CD4-positive, alpha-beta T cell treated with Interleukin-6 for 4 hours (primary cell): ENCODE measurements at regions not wholly inside any gene's neighbourhood (a gene's known extent, or its start where the extent isn't known, plus 50 kb on each side); places are given as distances from the start of the nearest gene placed in this dataset.

Experiments
- DNase-seq: peaks from one replicate; pipeline ENCODE4 v3.0.0-alpha.2; 2020; ENCODE audit warnings: mixed read lengths

DNA sequence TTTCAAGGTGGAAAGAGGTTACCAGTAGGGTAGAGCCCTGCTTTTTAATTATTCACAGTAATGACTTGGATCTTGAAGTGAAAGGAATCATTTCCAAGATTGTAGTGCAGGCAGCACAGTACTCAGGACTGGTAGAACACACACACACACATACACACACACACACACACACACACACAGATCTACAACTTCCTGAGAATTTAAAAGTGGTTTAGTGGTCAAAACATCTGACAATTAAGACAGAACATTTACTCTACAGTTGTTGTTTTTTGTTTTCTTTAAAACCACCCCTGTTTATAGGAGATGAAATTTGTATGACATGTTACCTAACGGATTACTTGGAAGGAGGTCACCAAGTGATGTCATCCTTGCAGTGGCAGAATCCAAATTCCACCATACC lies 146.7 kb upstream of the VRK2 start:
- no peak for DNase-seq

DNA sequence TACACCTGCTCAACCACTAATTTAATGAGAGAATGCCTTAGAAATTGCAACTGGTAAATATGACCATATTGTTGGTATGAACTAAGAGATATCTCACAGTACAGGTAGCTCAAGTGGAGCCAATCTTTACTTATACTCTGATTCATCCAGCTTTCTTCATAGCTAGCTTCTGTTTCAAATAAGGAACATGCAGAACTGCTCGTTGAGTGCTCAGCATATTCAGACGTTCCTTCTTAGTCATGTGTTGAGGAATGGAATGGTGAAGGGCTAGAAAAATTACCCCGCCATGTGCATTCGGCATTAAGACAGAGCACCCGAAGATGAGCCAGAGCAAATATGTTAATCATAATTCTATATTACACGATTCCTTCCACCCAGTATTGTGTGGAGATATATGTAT lies 144.0 kb upstream of the VRK2 start:
- DNase-seq = no peak

GRCh38 chr2:57906152-57906732 lies 140.4 kb upstream of the VRK2 start:
- no peak for DNase-seq

GRCh38 chr2:57907411-57907810 lies 139.2 kb upstream of the VRK2 start:
- DNase-seq = no peak

- DNase-seq = no peak
Measured at GRCh38 chr2:57908736-57909161, 137.9 kb upstream of the VRK2 start.

GRCh38 chr2:57918126-57918525 lies 128.5 kb upstream of the VRK2 start:
- no peak for DNase-seq

DNA sequence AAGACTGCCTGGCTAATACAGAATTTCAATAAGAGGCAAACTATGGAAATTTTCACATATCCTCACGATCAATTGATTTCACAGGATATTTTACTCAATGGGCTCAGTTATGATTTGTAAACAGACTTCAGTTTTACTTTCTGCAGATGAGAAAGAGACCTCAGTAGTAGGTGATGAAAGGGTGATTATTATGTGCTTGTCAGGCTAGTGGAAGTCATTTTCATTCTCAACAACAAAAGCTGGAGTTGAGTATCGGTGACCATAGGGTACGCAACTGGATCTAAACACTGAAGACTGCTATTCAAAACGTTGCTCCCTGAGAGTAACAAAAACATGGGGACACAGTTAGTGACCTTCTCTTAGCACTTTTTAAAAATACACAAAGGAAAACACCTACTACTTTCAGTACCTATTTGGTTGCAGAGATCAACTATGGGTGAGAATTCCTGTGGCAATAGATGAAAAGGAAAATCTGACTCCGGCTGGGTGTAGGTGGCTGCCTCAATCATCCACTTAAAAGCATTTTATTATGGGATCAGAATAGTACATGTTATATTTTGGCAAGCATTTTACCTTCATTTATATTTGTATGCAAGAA lies 126.2 kb upstream of the VRK2 start:
- no peak for DNase-seq

GRCh38 chr2:57934659-57935058 lies 111.9 kb upstream of the VRK2 start:
- no peak for DNase-seq

- DNase-seq = no peak
Measured at GRCh38 chr2:57936216-57936615, 110.4 kb upstream of the VRK2 start.

DNA sequence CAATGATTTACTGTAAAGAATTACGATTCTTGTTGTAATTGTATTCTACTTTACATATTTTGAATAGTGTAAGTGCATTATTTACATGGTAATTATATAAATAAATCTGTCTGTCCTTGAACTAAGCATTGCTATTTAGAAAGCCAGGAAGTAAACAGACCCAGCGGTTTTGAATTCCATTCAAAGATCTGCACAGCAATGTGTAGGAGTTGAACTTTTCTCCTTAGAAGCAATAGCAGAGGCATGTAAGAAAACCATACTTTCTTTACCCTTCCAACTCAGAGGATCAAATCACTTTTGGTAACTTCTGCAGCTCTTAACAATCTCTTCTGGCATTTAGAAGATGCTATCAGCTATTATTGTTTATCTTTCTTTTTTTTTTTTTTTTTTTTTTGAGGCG lies 109.2 kb upstream of the VRK2 start:
- DNase-seq = no peak

GRCh38 chr2:57941816-57942215 lies 104.8 kb upstream of the VRK2 start:
- no peak for DNase-seq

GRCh38 chr2:57943315-57943714 lies 103.3 kb upstream of the VRK2 start:
- DNase-seq = no peak

- no peak for DNase-seq
Measured at GRCh38 chr2:57947398-57947797, 99.2 kb upstream of the VRK2 start.

DNA sequence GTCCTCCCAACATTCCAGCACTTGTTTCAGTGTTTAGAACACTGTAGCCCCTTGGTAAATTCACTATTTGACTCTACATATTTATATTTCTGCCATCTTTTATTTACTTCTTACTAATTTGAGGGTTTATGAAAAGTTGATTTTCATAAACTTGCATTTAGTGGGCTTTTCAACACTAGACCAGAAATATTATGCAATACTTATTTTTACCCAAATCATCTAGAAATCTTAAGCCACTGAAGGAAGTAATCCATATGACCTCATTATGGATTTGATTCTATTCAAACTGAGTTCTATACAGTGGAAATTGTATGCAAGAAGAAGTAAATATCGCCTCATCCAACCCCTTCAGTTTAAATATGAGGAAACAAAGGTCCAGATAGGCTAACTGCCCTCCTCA lies 92.6 kb upstream of the VRK2 start:
- DNase-seq = no peak

- no peak for DNase-seq
Measured at GRCh38 chr2:57957238-57957637, 89.4 kb upstream of the VRK2 start.

DNA sequence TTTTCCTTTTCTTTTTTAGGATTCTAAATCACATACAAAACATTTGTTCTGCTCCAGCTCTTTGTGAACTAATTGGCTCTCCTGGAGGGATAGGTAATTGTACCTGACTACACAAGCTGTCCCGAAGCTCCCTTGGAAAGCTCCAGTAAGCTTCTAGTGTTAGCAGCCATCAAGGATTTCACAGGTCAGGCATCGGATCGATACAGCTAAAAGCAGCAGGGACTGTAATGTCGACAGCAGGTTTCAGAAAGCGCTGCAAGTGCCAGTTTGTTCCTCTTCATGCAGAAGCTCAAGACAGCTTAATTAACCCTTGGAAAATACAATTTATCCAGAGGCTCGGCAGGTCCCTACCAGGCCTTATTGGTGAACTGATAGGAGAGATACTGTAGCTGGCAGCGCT lies 87.2 kb upstream of the VRK2 start:
- no peak for DNase-seq

- no peak for DNase-seq
Measured at GRCh38 chr2:57962861-57963260, 83.7 kb upstream of the VRK2 start.

GRCh38 chr2:57965219-57965618 lies 81.4 kb upstream of the VRK2 start:
- DNase-seq = no peak

- DNase-seq = no peak
Measured at GRCh38 chr2:57965961-57966360, 80.6 kb upstream of the VRK2 start.

DNA sequence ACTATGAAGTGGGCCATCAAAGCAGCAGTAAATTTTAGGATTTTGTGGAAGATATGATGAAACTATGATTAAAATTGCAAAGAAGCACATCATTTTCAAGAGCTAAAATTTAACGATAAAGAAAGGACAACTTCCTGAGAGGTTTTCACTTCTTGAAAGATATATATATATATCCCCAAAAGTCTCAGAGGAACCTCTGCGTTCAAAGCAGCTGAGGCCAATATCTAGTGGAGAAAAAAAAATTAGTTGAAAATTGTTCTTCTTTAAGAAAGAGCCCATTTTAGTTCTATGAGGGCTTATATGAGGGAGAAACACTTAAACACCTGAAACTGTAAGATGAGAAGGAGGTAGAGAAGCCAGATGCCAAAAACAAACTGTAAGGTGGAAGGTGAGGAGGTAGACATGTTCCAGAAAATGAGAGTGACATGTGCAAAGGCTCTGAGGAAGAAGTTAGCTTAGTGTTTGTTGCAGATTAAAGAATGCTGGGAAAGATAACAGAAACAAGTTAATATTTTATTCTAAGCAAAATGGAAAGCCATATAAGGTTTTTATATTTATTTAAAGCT lies 72.9 kb upstream of the VRK2 start:
- no peak for DNase-seq

- DNase-seq = no peak
Measured at GRCh38 chr2:57979158-57979557, 67.4 kb upstream of the VRK2 start.

GRCh38 chr2:57981083-57981768 lies 65.4 kb upstream of the VRK2 start:
- DNase-seq = no peak

- DNase-seq = no peak
Measured at GRCh38 chr2:57987835-57988573, 58.6 kb upstream of the VRK2 start.
